Astrocyte (in vitro differentiated cells and primary cell): ENCODE measurements at regions not wholly inside any gene's neighbourhood (a gene's known extent, or its start where the extent isn't known, plus 50 kb on each side); places are given as distances from the start of the nearest gene placed in this dataset.

Experiments
- EZH2 ChIP-seq: IDR thresholded peaks from 2 replicates; pipeline ENCODE4 v1.6.1; 2012; ENCODE audit warnings: mild to moderate bottlenecking, low read length, inconsistent platforms; ENCODE audit not compliant: insufficient read depth
- TF ChIP-seq, protein P1 (sequence below): IDR thresholded peaks from 2 replicates; pipeline ENCODE4 v1.5.1; 2011; ENCODE audit warnings: low read depth, mild to moderate bottlenecking, inconsistent platforms, low read length, moderate library complexity; ENCODE audit not compliant: insufficient read depth

DNA sequence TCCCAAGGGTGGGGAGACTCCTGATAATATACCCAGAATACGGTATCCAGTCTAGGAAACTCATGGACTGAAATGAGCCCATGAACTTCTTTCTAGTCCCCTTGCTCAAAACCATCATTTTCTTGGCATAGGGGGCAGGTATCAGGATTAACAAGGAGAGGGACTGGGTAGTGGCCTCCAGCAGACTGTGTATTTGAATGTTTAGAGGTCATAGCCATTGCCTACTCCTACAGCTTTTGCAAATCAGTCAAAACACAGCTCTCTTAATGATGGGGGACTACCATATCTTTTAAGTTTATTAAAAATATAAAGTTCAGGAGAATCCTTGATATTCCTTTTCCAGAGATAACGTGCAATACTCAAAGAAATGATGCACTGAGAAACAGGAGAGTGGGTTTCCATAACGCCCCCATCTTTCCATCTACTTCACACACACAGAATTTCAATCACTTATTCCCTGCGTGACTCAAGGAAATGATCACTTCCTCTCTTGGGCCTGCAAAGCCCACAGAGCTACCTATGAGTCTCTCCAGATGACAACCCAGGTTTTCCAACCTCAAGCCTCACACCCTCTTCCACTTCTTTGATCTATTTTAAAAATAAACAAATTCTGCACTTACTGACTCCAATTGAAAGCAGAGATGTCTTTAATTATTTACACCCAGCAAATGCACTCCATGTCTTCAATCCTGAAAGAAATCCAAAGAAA lies 584.0 kb upstream of the LMCD1 start:
- TF ChIP-seq, protein P1, sequence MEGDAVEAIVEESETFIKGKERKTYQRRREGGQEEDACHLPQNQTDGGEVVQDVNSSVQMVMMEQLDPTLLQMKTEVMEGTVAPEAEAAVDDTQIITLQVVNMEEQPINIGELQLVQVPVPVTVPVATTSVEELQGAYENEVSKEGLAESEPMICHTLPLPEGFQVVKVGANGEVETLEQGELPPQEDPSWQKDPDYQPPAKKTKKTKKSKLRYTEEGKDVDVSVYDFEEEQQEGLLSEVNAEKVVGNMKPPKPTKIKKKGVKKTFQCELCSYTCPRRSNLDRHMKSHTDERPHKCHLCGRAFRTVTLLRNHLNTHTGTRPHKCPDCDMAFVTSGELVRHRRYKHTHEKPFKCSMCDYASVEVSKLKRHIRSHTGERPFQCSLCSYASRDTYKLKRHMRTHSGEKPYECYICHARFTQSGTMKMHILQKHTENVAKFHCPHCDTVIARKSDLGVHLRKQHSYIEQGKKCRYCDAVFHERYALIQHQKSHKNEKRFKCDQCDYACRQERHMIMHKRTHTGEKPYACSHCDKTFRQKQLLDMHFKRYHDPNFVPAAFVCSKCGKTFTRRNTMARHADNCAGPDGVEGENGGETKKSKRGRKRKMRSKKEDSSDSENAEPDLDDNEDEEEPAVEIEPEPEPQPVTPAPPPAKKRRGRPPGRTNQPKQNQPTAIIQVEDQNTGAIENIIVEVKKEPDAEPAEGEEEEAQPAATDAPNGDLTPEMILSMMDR = no peak
- no peak for TF ChIP-seq EZH2
